CD4-positive, alpha-beta memory T cell (primary cell): ENCODE measurements at regions not wholly inside any gene's neighbourhood (a gene's known extent, or its start where the extent isn't known, plus 50 kb on each side); places are given as distances from the start of the nearest gene placed in this dataset.
"Not testable (repeated sequence)": the region's sequence is repeated elsewhere in the genome, so short reads cannot be mapped to it uniquely, and the experiment has no call there.

ENCODE experiments used
- CTCF ChIA-PET: fragments of 350-600 bp; sonication (Branson Sonifier 250); formaldehyde crosslinking; loops from one replicate; lab custom pipeline; 2021; ENCODE audit warnings: inconsistent platforms; ENCODE audit not compliant: partially characterized antibody; lab: Charles Lee
- POLR2A ChIA-PET: fragments of 350-600 bp; sonication (Branson Sonifier 250); formaldehyde crosslinking; loops from one replicate; lab custom pipeline; 2021; ENCODE audit not compliant: partially characterized antibody; lab: Charles Lee
- DNase-seq, 5 donors: peaks; one replicate each; pipeline versions ENCODE4 v3.0.0 to v3.0.0-alpha.2; 2020 to 2022; ENCODE audit warnings: mixed read lengths in 1 of 5
- H3K27ac ChIP-seq: one replicate; pipeline ENCODE4 v1.7.0; 2013; ENCODE audit warnings: low read depth, low read length
- H3K27me3 ChIP-seq: 2 replicates; pipeline ENCODE4 v1.7.0; 2013; ENCODE audit warnings: mild to moderate bottlenecking, low read length, moderate library complexity; ENCODE audit not compliant: insufficient read depth
- H3K36me3 ChIP-seq: 2 replicates; pipeline ENCODE4 v1.7.0; 2013; ENCODE audit warnings: mild to moderate bottlenecking, low read length, moderate library complexity; ENCODE audit not compliant: insufficient read depth
- H3K4me1 ChIP-seq: 2 replicates; pipeline ENCODE4 v1.7.0; 2013; ENCODE audit warnings: mild to moderate bottlenecking, low read length, moderate library complexity; ENCODE audit not compliant: insufficient read depth
- H3K4me3 ChIP-seq, 2 donors: one replicate each; pipeline ENCODE4 v1.7.0; 2013; ENCODE audit warnings: low read length in 2 of 2, mild to moderate bottlenecking in 1 of 2
- H3K9me3 ChIP-seq, 2 donors: one replicate each; pipeline ENCODE4 v1.7.0; 2013; ENCODE audit warnings: low read length in 2 of 2, control low read depth in 1 of 2; ENCODE audit not compliant: control insufficient read depth in 1 of 2
- H3K27ac Mint-ChIP-seq, 7 donors: one replicate each; pipeline ENCODE4 v1.8.0; 2020 to 2021; ENCODE audit warnings: mixed read lengths in 7 of 7, mild to moderate bottlenecking in 6 of 7, inconsistent platforms in 3 of 7, moderate library complexity in 3 of 7
- H3K27me3 Mint-ChIP-seq, 2 donors: one replicate each; pipeline ENCODE4 v1.8.0; 2020 to 2021; ENCODE audit warnings: mixed read lengths in 2 of 2
- H3K36me3 Mint-ChIP-seq, 2 donors: one replicate each; pipeline ENCODE4 v1.8.0; 2020 to 2021; ENCODE audit warnings: mixed read lengths in 2 of 2, inconsistent platforms in 1 of 2, mild to moderate bottlenecking in 1 of 2
- H3K4me1 Mint-ChIP-seq, 4 donors: one replicate each; pipeline ENCODE4 v1.8.0; 2020 to 2021; ENCODE audit warnings: mixed read lengths in 4 of 4, mild to moderate bottlenecking in 1 of 4
- H3K4me3 Mint-ChIP-seq, 8 donors: one replicate each; pipeline ENCODE4 v1.8.0; 2020 to 2021; ENCODE audit warnings: mixed read lengths in 8 of 8, mild to moderate bottlenecking in 7 of 8, moderate library complexity in 6 of 8, inconsistent platforms in 3 of 8
- H3K9me3 Mint-ChIP-seq, 8 donors: one replicate each; pipeline ENCODE4 v1.8.0; 2020 to 2021; ENCODE audit warnings: mixed read lengths in 8 of 8, mild to moderate bottlenecking in 5 of 8, inconsistent platforms in 3 of 8, moderate library complexity in 1 of 8
- intact Hi-C: fragments of 100-400 bp; cut with micrococcal nuclease; formaldehyde crosslinking; loops from one replicate; pipeline ENCODE4 v1.15.1; 2023

- H3K9me3 Mint-ChIP-seq, CTCF ChIA-PET, H3K4me1 Mint-ChIP-seq, H3K4me1 ChIP-seq, H3K27ac Mint-ChIP-seq, POLR2A ChIA-PET, H3K9me3 ChIP-seq, H3K27me3 Mint-ChIP-seq, H3K4me3 ChIP-seq, H3K4me3 Mint-ChIP-seq, H3K36me3 Mint-ChIP-seq, H3K27ac ChIP-seq, DNase-seq, intact Hi-C loops, H3K27me3 ChIP-seq, H3K36me3 ChIP-seq: not testable (repeated sequence)
Observed at GRCh38 chr15:20733493-20733892, 132.6 kb downstream of the POTEB2 start.
